ENCODE measurements at regions not wholly inside any gene's neighbourhood (a gene's known extent, or its start where the extent isn't known, plus 50 kb on each side); places are given as distances from the start of the nearest gene placed in this dataset.

GRCh38 chr9:93857528-93857927 is 97.6 kb downstream of the BARX1 start:
- H3K4me3 Mint-ChIP-seq = no peak overlapping the region
- H3K4me1 Mint-ChIP-seq = peaks cover 14% of the 10 kb centered on the region
- peaks cover 36% of the 10 kb centered on the region for H3K27me3 Mint-ChIP-seq (ENCODE audit: low read depth, poor library complexity)
- no peaks in the 10 kb centered on the region for H3K36me3 Mint-ChIP-seq (ENCODE audit: low read depth)
- DNase-seq = no peak
- H3K27ac Mint-ChIP-seq = no peak overlapping the region
- TF ChIP-seq CTCF (IDR thresholded peaks at IDR 0.05) = no peak
- H3K9me3 Mint-ChIP-seq = peaks cover 4% of the 10 kb centered on the region

GRCh38 chr9:93852728-93853127 is 102.4 kb downstream of the BARX1 start:
- Mint-ChIP-seq H3K27me3 (ENCODE audit: low read depth, poor library complexity) (peaks cover 54% of the 10 kb centered on the region), H3K4me3 (no peak overlapping the region), H3K27ac (no peak overlapping the region), H3K4me1 (no peaks in the 10 kb centered on the region), H3K36me3 (ENCODE audit: low read depth) (no peaks in the 10 kb centered on the region), H3K9me3 (peaks cover 8% of the 10 kb centered on the region)
- DNase-seq = no peak
- no peak for TF ChIP-seq CTCF (IDR thresholded peaks at IDR 0.05)

GRCh38 chr9:93846349-93846748 is 108.8 kb downstream of the BARX1 start:
- no peak for TF ChIP-seq CTCF (IDR thresholded peaks at IDR 0.05)

GRCh38 chr9:93843396-93843795 is 111.8 kb downstream of the BARX1 start:
- Mint-ChIP-seq H3K9me3 (peaks cover 22% of the 10 kb centered on the region), H3K4me1 (peaks cover 5% of the 10 kb centered on the region), H3K4me3 (no peak overlapping the region), H3K27ac (no peak overlapping the region), H3K27me3 (ENCODE audit: low read depth, poor library complexity) (peaks cover 30% of the 10 kb centered on the region), H3K36me3 (ENCODE audit: low read depth) (no peaks in the 10 kb centered on the region)
- DNase-seq = no peak
- TF ChIP-seq CTCF (IDR thresholded peaks at IDR 0.05) = no peak

More at GRCh38 chr9:93846349-93846748, 108.8 kb downstream of the BARX1 start:
- Mint-ChIP-seq H3K9me3 (peaks cover 24% of the 10 kb centered on the region), H3K27me3 (ENCODE audit: low read depth, poor library complexity) (peaks cover 44% of the 10 kb centered on the region), H3K4me1 (peaks cover 5% of the 10 kb centered on the region), H3K27ac (no peak overlapping the region), H3K36me3 (ENCODE audit: low read depth) (no peaks in the 10 kb centered on the region), H3K4me3 (no peak overlapping the region)
- no peak for DNase-seq

- no peak for DNase-seq
- no peak overlapping the region for H3K27ac Mint-ChIP-seq
- peaks cover 13% of the 10 kb centered on the region for H3K4me1 Mint-ChIP-seq
- H3K4me3 Mint-ChIP-seq = no peak overlapping the region
- peaks cover 11% of the 10 kb centered on the region for H3K9me3 Mint-ChIP-seq
- peaks cover 39% of the 10 kb centered on the region for H3K27me3 Mint-ChIP-seq (ENCODE audit: low read depth, poor library complexity)
- TF ChIP-seq CTCF (IDR thresholded peaks at IDR 0.05) = no peak
- H3K36me3 Mint-ChIP-seq (ENCODE audit: low read depth) = no peaks in the 10 kb centered on the region
Observed at GRCh38 chr9:93830606-93831005, 124.5 kb downstream of the BARX1 start.

GRCh38 chr9:93830012-93830596 is 125.1 kb downstream of the BARX1 start:
- no peak for DNase-seq
- H3K27ac Mint-ChIP-seq = no peak overlapping the region
- H3K36me3 Mint-ChIP-seq (ENCODE audit: low read depth) = no peaks in the 10 kb centered on the region
- H3K9me3 Mint-ChIP-seq = peaks cover 11% of the 10 kb centered on the region
- no peak for TF ChIP-seq CTCF (IDR thresholded peaks at IDR 0.05)
- H3K4me3 Mint-ChIP-seq = no peak overlapping the region
- H3K4me1 Mint-ChIP-seq = peaks cover 13% of the 10 kb centered on the region
- H3K27me3 Mint-ChIP-seq (ENCODE audit: low read depth, poor library complexity) = peaks cover 44% of the 10 kb centered on the region
